ENCODE measurements at regions not wholly inside any gene's neighbourhood (a gene's known extent, or its start where the extent isn't known, plus 50 kb on each side); places are given as distances from the start of the nearest gene placed in this dataset.

DNA sequence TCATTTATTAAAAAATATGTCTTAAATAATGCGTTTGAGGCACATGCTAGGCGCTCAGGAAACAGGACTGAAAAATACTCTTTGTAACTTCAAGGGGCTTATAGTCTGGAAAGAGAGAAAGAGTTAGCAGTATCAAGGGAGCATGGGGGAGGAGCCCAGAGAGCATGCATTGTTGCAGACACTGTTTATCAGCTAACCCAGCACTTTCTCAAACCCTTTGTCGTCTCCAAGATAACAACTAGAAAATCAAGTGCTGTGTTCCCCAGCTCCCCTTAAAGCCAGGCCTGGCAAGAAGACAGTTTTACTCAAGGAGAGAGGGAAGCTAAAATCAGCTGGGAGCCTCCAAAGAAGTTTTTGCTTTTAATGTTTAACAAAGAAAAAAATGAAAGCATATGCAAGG is 98.4 kb downstream of the PERP start:
- Histone ChIP-seq H4K20me1 (ENCODE audit: insufficient read depth, low read length) (no peaks in the 10 kb centered on the region), H3K9me3 (ENCODE audit: low read depth, low read length) (no peaks in the 10 kb centered on the region), H3K27me3 (ENCODE audit: insufficient read depth, low read length) (no peaks in the 10 kb centered on the region), H3K79me2 (ENCODE audit: insufficient read depth, low read length) (no peaks in the 10 kb centered on the region), H3K4me1 (ENCODE audit: insufficient read depth, low read length) (no peaks in the 10 kb centered on the region), H2AFZ (ENCODE audit: low read length) (no peak overlapping the region), H3K36me3 (ENCODE audit: insufficient read depth, low read length) (no peaks in the 10 kb centered on the region), H3K4me3 (ENCODE audit: insufficient read depth, low read length) (no peak overlapping the region), H3K27ac (ENCODE audit: low read depth, low read length) (no peak overlapping the region), H3K4me2 (ENCODE audit: insufficient read depth, low read length) (no peak overlapping the region)
- TF ChIP-seq, protein P1, sequence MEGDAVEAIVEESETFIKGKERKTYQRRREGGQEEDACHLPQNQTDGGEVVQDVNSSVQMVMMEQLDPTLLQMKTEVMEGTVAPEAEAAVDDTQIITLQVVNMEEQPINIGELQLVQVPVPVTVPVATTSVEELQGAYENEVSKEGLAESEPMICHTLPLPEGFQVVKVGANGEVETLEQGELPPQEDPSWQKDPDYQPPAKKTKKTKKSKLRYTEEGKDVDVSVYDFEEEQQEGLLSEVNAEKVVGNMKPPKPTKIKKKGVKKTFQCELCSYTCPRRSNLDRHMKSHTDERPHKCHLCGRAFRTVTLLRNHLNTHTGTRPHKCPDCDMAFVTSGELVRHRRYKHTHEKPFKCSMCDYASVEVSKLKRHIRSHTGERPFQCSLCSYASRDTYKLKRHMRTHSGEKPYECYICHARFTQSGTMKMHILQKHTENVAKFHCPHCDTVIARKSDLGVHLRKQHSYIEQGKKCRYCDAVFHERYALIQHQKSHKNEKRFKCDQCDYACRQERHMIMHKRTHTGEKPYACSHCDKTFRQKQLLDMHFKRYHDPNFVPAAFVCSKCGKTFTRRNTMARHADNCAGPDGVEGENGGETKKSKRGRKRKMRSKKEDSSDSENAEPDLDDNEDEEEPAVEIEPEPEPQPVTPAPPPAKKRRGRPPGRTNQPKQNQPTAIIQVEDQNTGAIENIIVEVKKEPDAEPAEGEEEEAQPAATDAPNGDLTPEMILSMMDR (IDR thresholded peaks at IDR 0.05; ENCODE audit: extremely low read depth, low read depth, low read length), result no peak
- DNase-seq (ENCODE audit: insufficient read length, low spot score, missing footprints), result no peak

DNA sequence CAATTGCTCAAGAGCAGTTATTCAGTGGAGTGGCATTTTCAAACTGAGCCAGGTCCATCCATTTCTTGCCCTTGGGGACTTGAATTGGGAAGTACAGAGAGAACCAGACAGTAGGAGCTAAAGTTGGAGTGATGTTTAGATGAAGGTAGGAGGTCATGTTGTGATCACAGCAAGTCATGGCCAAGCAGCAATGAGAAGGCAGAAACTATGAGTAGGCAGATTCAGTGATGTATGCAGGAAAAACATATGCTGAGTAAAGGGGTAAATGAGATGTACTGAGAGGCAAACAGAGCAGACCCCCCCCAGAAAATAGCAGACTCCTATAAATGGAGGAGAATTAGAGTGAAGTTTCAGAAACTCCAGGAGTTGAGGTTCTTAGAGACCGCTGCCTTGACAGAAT is 95.8 kb downstream of the PERP start:
- H3K79me2 ChIP-seq (ENCODE audit: insufficient read depth, low read length), result no peaks in the 10 kb centered on the region
- H3K27ac ChIP-seq (ENCODE audit: low read depth, low read length), result no peak overlapping the region
- TF ChIP-seq, protein P1 (IDR thresholded peaks at IDR 0.05; ENCODE audit: extremely low read depth, low read depth, low read length), result no peak
- H4K20me1 ChIP-seq (ENCODE audit: insufficient read depth, low read length), result no peaks in the 10 kb centered on the region
- no peak overlapping the region for H3K4me2 ChIP-seq (ENCODE audit: insufficient read depth, low read length)
- H3K36me3 ChIP-seq (ENCODE audit: insufficient read depth, low read length), result no peaks in the 10 kb centered on the region
- no peak overlapping the region for H2AFZ ChIP-seq (ENCODE audit: low read length)
- DNase-seq (ENCODE audit: insufficient read length, low spot score, missing footprints), result no peak
- peaks cover 7% of the 10 kb centered on the region for H3K27me3 ChIP-seq (ENCODE audit: insufficient read depth, low read length)
- no peak overlapping the region for H3K4me3 ChIP-seq (ENCODE audit: insufficient read depth, low read length)
- no peaks in the 10 kb centered on the region for H3K9me3 ChIP-seq (ENCODE audit: low read depth, low read length)
- no peaks in the 10 kb centered on the region for H3K4me1 ChIP-seq (ENCODE audit: insufficient read depth, low read length)

DNA sequence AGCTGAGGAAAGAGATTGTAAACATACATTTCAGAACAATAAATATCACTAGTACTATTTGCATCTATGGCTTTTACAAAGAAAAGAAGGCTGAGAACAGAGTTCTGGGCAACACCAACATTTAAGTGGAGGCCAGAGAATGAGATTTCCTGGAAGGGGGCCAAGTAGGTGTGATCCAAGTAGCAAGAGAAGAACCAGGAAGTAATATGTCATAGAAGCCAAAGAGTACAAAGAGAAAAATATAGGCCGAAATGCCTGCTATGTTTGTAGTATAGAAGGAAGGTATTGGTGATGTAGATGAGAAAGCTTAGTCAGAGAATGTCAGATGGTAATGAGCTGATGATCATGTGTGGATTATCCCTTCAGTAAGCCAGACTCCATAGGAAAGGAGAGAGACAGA is 94.5 kb downstream of the PERP start:
- Histone ChIP-seq H3K4me3 (ENCODE audit: insufficient read depth, low read length) (no peak overlapping the region), H3K27ac (ENCODE audit: low read depth, low read length) (no peak overlapping the region), H3K4me1 (ENCODE audit: insufficient read depth, low read length) (no peaks in the 10 kb centered on the region), H2AFZ (ENCODE audit: low read length) (no peak overlapping the region), H3K27me3 (ENCODE audit: insufficient read depth, low read length) (peaks cover 8% of the 10 kb centered on the region), H3K36me3 (ENCODE audit: insufficient read depth, low read length) (no peaks in the 10 kb centered on the region), H4K20me1 (ENCODE audit: insufficient read depth, low read length) (no peaks in the 10 kb centered on the region), H3K4me2 (ENCODE audit: insufficient read depth, low read length) (no peak overlapping the region), H3K9me3 (ENCODE audit: low read depth, low read length) (no peaks in the 10 kb centered on the region), H3K79me2 (ENCODE audit: insufficient read depth, low read length) (no peaks in the 10 kb centered on the region)
- no peak for DNase-seq (ENCODE audit: insufficient read length, low spot score, missing footprints)
- TF ChIP-seq, protein P1 (IDR thresholded peaks at IDR 0.05; ENCODE audit: extremely low read depth, low read depth, low read length), result no peak

DNA sequence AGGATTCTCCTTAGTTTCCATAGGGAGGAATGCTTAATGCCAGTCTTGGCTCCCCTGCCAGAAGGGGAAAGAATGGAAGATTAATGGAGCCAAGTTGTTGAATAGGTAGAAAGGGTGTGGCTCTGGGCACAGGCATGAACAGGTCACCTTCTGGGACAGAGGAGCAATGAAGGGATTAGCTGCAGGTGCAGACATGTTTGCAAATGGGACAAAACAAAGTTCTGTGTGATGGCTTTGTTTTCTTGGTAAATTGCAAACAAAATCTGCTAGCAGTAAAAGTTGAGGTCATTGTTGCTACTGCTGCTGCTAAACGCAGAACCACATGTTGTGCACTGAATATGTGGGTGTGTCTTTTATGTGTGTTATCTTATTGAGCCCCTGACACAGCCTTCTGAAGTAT is 93.3 kb downstream of the PERP start:
- no peak overlapping the region for H3K27ac ChIP-seq (ENCODE audit: low read depth, low read length)
- H3K4me3 ChIP-seq (ENCODE audit: insufficient read depth, low read length), result no peak overlapping the region
- no peaks in the 10 kb centered on the region for H3K9me3 ChIP-seq (ENCODE audit: low read depth, low read length)
- no peaks in the 10 kb centered on the region for H4K20me1 ChIP-seq (ENCODE audit: insufficient read depth, low read length)
- H2AFZ ChIP-seq (ENCODE audit: low read length), result no peak overlapping the region
- H3K36me3 ChIP-seq (ENCODE audit: insufficient read depth, low read length), result no peaks in the 10 kb centered on the region
- no peaks in the 10 kb centered on the region for H3K79me2 ChIP-seq (ENCODE audit: insufficient read depth, low read length)
- no peaks in the 10 kb centered on the region for H3K4me1 ChIP-seq (ENCODE audit: insufficient read depth, low read length)
- no peak for DNase-seq (ENCODE audit: insufficient read length, low spot score, missing footprints)
- TF ChIP-seq, protein P1 (IDR thresholded peaks at IDR 0.05; ENCODE audit: extremely low read depth, low read depth, low read length), result no peak
- no peak overlapping the region for H3K4me2 ChIP-seq (ENCODE audit: insufficient read depth, low read length)
- peaks cover 8% of the 10 kb centered on the region for H3K27me3 ChIP-seq (ENCODE audit: insufficient read depth, low read length)

Measured in osteoblast (primary cell).